NCI-H2196 (cell line): ENCODE measurements at regions not wholly inside any gene's neighbourhood (a gene's known extent, or its start where the extent isn't known, plus 50 kb on each side); places are given as distances from the start of the nearest gene placed in this dataset.
"Not testable (repeated sequence)": the region's sequence is repeated elsewhere in the genome, so short reads cannot be mapped to it uniquely, and the experiment has no call there.

Experiments
- DNase-seq: peaks from one replicate; lab custom pipeline; 2025; ENCODE audit not compliant: unreplicated experiment; lab: John Stamatoyannopoulos, UW

GRCh38 chr14:56351861-56352260, 227.7 kb upstream of the TMEM260 start:
- DNase-seq = no peak

- no peak for DNase-seq
Observed at GRCh38 chr14:56352999-56353398, 226.6 kb upstream of the TMEM260 start.

GRCh38 chr14:56357428-56357827, 222.2 kb upstream of the TMEM260 start:
- DNase-seq = no peak

GRCh38 chr14:56358275-56358674, 221.3 kb upstream of the TMEM260 start:
- no peak for DNase-seq

GRCh38 chr14:56358851-56359614, 220.6 kb upstream of the TMEM260 start:
- DNase-seq = no peak

- not testable (repeated sequence) for DNase-seq
Observed at GRCh38 chr14:56365663-56366062, 213.9 kb upstream of the TMEM260 start.

- DNase-seq = no peak
Observed at GRCh38 chr14:56367416-56367815, 212.2 kb upstream of the TMEM260 start.

- DNase-seq = no peak
Observed at GRCh38 chr14:56371737-56372136, 207.9 kb upstream of the TMEM260 start.

- no peak for DNase-seq
Observed at GRCh38 chr14:56374421-56374820, 205.2 kb upstream of the TMEM260 start.

- DNase-seq = no peak
Observed at GRCh38 chr14:56378046-56378445, 201.6 kb upstream of the TMEM260 start.

- no peak for DNase-seq
Observed at GRCh38 chr14:56378475-56378877, 201.1 kb upstream of the TMEM260 start.

GRCh38 chr14:56379956-56380355, 199.6 kb upstream of the TMEM260 start:
- DNase-seq = no peak

GRCh38 chr14:56386024-56386423, 193.6 kb upstream of the TMEM260 start:
- DNase-seq = no peak

- DNase-seq = no peak
Observed at GRCh38 chr14:56390859-56391258, 188.7 kb upstream of the TMEM260 start.

GRCh38 chr14:56394826-56395530, 184.6 kb upstream of the TMEM260 start:
- no peak for DNase-seq

GRCh38 chr14:56400109-56400825, 179.3 kb upstream of the TMEM260 start:
- DNase-seq = no peak

- no peak for DNase-seq
Observed at GRCh38 chr14:56412468-56413434, 166.8 kb upstream of the TMEM260 start.

GRCh38 chr14:56413721-56414120, 165.9 kb upstream of the TMEM260 start:
- no peak for DNase-seq

- DNase-seq = no peak
Observed at GRCh38 chr14:56414236-56414635, 165.4 kb upstream of the TMEM260 start.

GRCh38 chr14:56416213-56416612, 163.4 kb upstream of the TMEM260 start:
- no peak for DNase-seq

GRCh38 chr14:56417173-56417572, 162.4 kb upstream of the TMEM260 start:
- no peak for DNase-seq
